B cell (primary cell): ENCODE measurements at regions not wholly inside any gene's neighbourhood (a gene's known extent, or its start where the extent isn't known, plus 50 kb on each side); places are given as distances from the start of the nearest gene placed in this dataset.

Experiments
- CTCF ChIP-seq: fragments of 200-600 bp; IDR thresholded peaks from one replicate; pipeline ENCODE4 v1.8.0; 2022; ENCODE audit warnings: antibody characterized with exemption, mild to moderate bottlenecking
- EZH2 ChIP-seq: IDR thresholded peaks from 2 replicates; pipeline ENCODE4 v1.6.1; 2012; ENCODE audit warnings: borderline replicate concordance, low read depth, mild to moderate bottlenecking, moderate library complexity, low read length; ENCODE audit not compliant: insufficient read depth, poor library complexity, severe bottlenecking

- TF ChIP-seq CTCF (no peak), EZH2 (no peak)
Observed at GRCh38 chr12:67026487-67027246, 242.5 kb upstream of the CAND1 start.
